Activated CD4-positive, alpha-beta memory T cell treated with anti-CD3 and anti-CD28 coated beads, Interleukin-2, amount 10 ng/mL, durations not matched to agents 7 days and 5 days (primary cell): ENCODE measurements at regions not wholly inside any gene's neighbourhood (a gene's known extent, or its start where the extent isn't known, plus 50 kb on each side); places are given as distances from the start of the nearest gene placed in this dataset.

ENCODE experiments used
- CTCF ChIA-PET: fragments of 350-600 bp; sonication (Branson Sonifier 250); formaldehyde crosslinking; loops from one replicate; lab custom pipeline; 2021; ENCODE audit warnings: antibody characterized with exemption, inconsistent platforms; lab: Charles Lee
- POLR2A ChIA-PET: fragments of 350-600 bp; sonication (Branson Sonifier 250); formaldehyde crosslinking; loops from one replicate; lab custom pipeline; 2021; ENCODE audit warnings: antibody characterized with exemption; lab: Charles Lee
- DNase-seq: peaks from one replicate; pipeline ENCODE4 v3.0.0-alpha.2; 2020
- H3K27ac Mint-ChIP-seq: one replicate; pipeline ENCODE4 v1.8.0; 2021; ENCODE audit warnings: mild to moderate bottlenecking, mixed read lengths
- H3K27me3 Mint-ChIP-seq: one replicate; pipeline ENCODE4 v1.8.0; 2021; ENCODE audit warnings: mixed read lengths
- H3K36me3 Mint-ChIP-seq: one replicate; pipeline ENCODE4 v1.8.0; 2021; ENCODE audit warnings: low read depth, mixed read lengths
- H3K4me1 Mint-ChIP-seq: one replicate; pipeline ENCODE4 v1.8.0; 2021; ENCODE audit warnings: mixed read lengths
- H3K4me3 Mint-ChIP-seq: one replicate; pipeline ENCODE4 v1.8.0; 2021; ENCODE audit warnings: mild to moderate bottlenecking, mixed read lengths
- H3K9me3 Mint-ChIP-seq: one replicate; pipeline ENCODE4 v1.8.0; 2021; ENCODE audit warnings: mixed read lengths

GRCh38 chr13:76654263-76654662 is 231.9 kb downstream of the KCTD12 start:
- H3K9me3 Mint-ChIP-seq, result no peaks in the 10 kb centered on the region

DNA sequence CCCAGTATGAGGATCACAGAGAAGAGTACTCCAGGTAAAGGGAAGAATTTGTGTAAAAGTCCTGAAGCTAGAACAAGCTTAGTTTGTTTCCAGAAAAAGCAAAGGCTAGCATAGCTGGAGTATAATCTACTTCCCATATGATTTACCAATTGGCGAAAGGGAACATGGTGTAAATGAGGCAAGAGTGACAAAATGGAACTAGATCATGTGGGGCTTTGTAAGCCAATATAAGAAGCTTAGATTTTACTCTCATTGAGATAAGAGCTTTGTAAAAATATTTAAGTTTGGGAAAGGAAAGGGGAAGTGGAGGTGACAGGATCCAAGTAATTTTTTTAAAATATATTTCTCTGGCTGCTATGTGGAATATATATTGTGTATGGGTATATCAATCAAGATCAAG is 234.9 kb downstream of the KCTD12 start:
- Mint-ChIP-seq H3K27ac (no peak overlapping the region), H3K9me3 (no peaks in the 10 kb centered on the region), H3K36me3 (no peaks in the 10 kb centered on the region), H3K4me3 (no peak overlapping the region), H3K27me3 (no peaks in the 10 kb centered on the region), H3K4me1 (no peaks in the 10 kb centered on the region)
- no peak for DNase-seq
- ChIA-PET POLR2A (no interaction called here), CTCF (no interaction called here)

More at GRCh38 chr13:76654263-76654662, 231.9 kb downstream of the KCTD12 start:
- Mint-ChIP-seq H3K4me1 (no peaks in the 10 kb centered on the region), H3K27ac (no peak overlapping the region), H3K27me3 (no peaks in the 10 kb centered on the region), H3K36me3 (no peaks in the 10 kb centered on the region), H3K4me3 (no peak overlapping the region)
- ChIA-PET POLR2A (no interaction called here), CTCF (no interaction called here)
- DNase-seq, result no peak

DNA sequence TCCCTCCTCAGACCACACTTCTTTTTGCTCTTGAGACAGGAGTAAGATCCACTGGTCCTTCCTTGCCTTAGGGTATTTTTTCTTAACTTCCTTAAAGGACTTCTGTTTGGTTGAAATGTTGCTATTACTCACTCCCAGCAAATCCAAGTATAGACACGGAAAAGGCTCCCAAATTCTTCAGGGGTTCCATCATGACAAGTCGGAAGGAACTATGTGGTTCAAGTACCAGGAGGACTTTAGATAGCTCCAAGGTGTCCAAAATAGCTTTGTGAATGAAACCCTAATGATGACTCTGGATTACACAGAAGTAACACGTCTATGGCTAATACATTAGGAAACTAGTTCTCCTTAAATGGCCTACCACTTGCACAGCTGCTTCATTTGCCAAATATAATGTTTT is 238.7 kb downstream of the KCTD12 start:
- no peaks in the 10 kb centered on the region for H3K4me1 Mint-ChIP-seq
- H3K27ac Mint-ChIP-seq, result no peak overlapping the region
- DNase-seq, result no peak
- H3K9me3 Mint-ChIP-seq, result no peaks in the 10 kb centered on the region
- ChIA-PET CTCF (interaction anchor here (0.6 kb wide), 1 partner anchor 830 kb away, joined by 4 read pairs; no protein-coding TSS in a partner anchor), POLR2A (no interaction called here)
- H3K36me3 Mint-ChIP-seq, result no peaks in the 10 kb centered on the region
- H3K27me3 Mint-ChIP-seq, result no peaks in the 10 kb centered on the region
- no peak overlapping the region for H3K4me3 Mint-ChIP-seq

- CTCF ChIA-PET, result no interaction called here
- Mint-ChIP-seq H3K4me3 (no peak overlapping the region), H3K27me3 (no peaks in the 10 kb centered on the region), H3K36me3 (no peaks in the 10 kb centered on the region), H3K27ac (no peak overlapping the region), H3K9me3 (no peaks in the 10 kb centered on the region), H3K4me1 (no peaks in the 10 kb centered on the region)
- DNase-seq, result no peak
- POLR2A ChIA-PET, result no interaction called here
These were observed 239.3 kb downstream of the KCTD12 start for GRCh38 chr13:76646946-76647345.

GRCh38 chr13:76645632-76646031 is 240.6 kb downstream of the KCTD12 start:
- no peaks in the 10 kb centered on the region for H3K27me3 Mint-ChIP-seq
- no peak overlapping the region for H3K27ac Mint-ChIP-seq
- no peaks in the 10 kb centered on the region for H3K4me1 Mint-ChIP-seq
- ChIA-PET POLR2A (no interaction called here), CTCF (interaction anchor here (1.3 kb wide), 1 partner anchor 18 kb away, joined by 3 read pairs; no protein-coding TSS in a partner anchor)
- H3K36me3 Mint-ChIP-seq, result no peaks in the 10 kb centered on the region
- H3K9me3 Mint-ChIP-seq, result no peaks in the 10 kb centered on the region
- no peak for DNase-seq
- no peak overlapping the region for H3K4me3 Mint-ChIP-seq

- Mint-ChIP-seq H3K36me3 (no peaks in the 10 kb centered on the region), H3K27ac (no peak overlapping the region), H3K27me3 (no peaks in the 10 kb centered on the region), H3K4me3 (no peak overlapping the region), H3K4me1 (no peaks in the 10 kb centered on the region), H3K9me3 (no peaks in the 10 kb centered on the region)
- DNase-seq, result no peak
- POLR2A ChIA-PET, result no interaction called here
- CTCF ChIA-PET, result no interaction called here
These were observed 241.3 kb downstream of the KCTD12 start for GRCh38 chr13:76644906-76645305.

GRCh38 chr13:76643596-76643995 is 242.6 kb downstream of the KCTD12 start:
- no peak overlapping the region for H3K27ac Mint-ChIP-seq
- CTCF ChIA-PET, result no interaction called here
- H3K27me3 Mint-ChIP-seq, result peaks cover 2% of the 10 kb centered on the region

GRCh38 chr13:76641056-76641455 is 245.1 kb downstream of the KCTD12 start:
- Mint-ChIP-seq H3K27ac (no peak overlapping the region), H3K4me1 (no peaks in the 10 kb centered on the region), H3K36me3 (no peaks in the 10 kb centered on the region), H3K27me3 (peaks cover 2% of the 10 kb centered on the region), H3K9me3 (no peaks in the 10 kb centered on the region), H3K4me3 (no peak overlapping the region)
- CTCF ChIA-PET, result no interaction called here
- POLR2A ChIA-PET, result no interaction called here
- no peak for DNase-seq

More at GRCh38 chr13:76643596-76643995, 242.6 kb downstream of the KCTD12 start:
- H3K4me3 Mint-ChIP-seq, result no peak overlapping the region
- DNase-seq, result no peak
- no peaks in the 10 kb centered on the region for H3K36me3 Mint-ChIP-seq
- POLR2A ChIA-PET, result no interaction called here
- H3K4me1 Mint-ChIP-seq, result no peaks in the 10 kb centered on the region
- no peaks in the 10 kb centered on the region for H3K9me3 Mint-ChIP-seq

GRCh38 chr13:76638882-76639281 is 247.3 kb downstream of the KCTD12 start:
- ChIA-PET POLR2A (no interaction called here), CTCF (interaction anchor here (0.6 kb wide), 1 partner anchor 52 kb away, joined by 3 read pairs; no protein-coding TSS in a partner anchor)
- Mint-ChIP-seq H3K27me3 (peaks cover 2% of the 10 kb centered on the region), H3K9me3 (no peaks in the 10 kb centered on the region), H3K27ac (no peak overlapping the region), H3K4me3 (no peak overlapping the region), H3K36me3 (no peaks in the 10 kb centered on the region), H3K4me1 (no peaks in the 10 kb centered on the region)
- DNase-seq, result no peak

DNA sequence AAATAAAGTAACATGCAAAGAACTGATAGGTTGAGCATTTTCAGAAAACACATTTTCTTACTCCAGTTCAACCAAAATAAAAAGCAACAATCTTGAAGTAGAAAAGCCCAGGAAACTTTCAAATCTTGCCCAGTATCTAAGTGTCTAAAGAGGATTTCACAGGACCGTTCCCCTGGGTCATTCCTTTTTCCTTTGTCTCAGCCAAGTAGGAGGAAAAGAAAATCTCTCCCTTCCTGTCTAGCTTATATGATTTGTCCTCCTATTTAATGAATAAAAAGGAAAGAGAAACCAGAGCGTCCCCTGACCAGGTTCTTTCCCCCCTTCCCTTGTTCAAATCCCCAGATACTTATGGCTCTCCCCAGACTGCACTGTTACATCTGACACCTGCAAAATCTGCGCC is 248.0 kb downstream of the KCTD12 start:
- Mint-ChIP-seq H3K27ac (no peak overlapping the region), H3K27me3 (peaks cover 2% of the 10 kb centered on the region)
- POLR2A ChIA-PET, result no interaction called here

DNA sequence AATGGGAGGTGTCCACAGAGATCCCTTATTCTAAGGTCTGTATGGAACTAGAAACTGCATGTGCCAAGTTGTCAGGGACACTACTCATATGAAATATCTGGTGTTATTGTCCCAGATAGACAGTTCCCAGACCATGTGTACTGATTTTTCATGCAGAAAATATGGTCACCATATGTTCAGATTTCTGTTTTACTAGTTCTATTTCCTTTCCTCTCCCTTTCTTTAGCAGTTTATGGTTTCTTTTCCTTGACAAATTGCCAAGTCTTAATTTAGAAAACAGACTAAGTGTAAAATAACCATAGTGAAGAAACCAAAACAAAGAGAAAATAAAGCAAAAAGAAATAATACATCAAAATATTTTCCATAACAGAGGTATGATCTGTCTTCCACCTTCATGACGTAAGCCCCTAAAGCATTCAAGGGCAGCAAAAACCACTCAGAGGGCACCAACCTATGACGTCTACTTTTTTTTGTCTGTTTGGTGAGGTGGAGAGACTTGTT is 248.5 kb downstream of the KCTD12 start:
- no peaks in the 10 kb centered on the region for H3K4me1 Mint-ChIP-seq
- no peaks in the 10 kb centered on the region for H3K9me3 Mint-ChIP-seq
- H3K4me3 Mint-ChIP-seq, result no peak overlapping the region
- ChIA-PET POLR2A (interaction anchor here (1.1 kb wide), 1 partner anchor 11 kb away, joined by 4 read pairs; no protein-coding TSS in a partner anchor), CTCF (no interaction called here)
- no peak overlapping the region for H3K27ac Mint-ChIP-seq
- no peak for DNase-seq
- H3K36me3 Mint-ChIP-seq, result no peaks in the 10 kb centered on the region
- H3K27me3 Mint-ChIP-seq, result peaks cover 2% of the 10 kb centered on the region

More for the DNA sequence above, 248.0 kb downstream of the KCTD12 start:
- CTCF ChIA-PET, result no interaction called here
- no peak for DNase-seq
- Mint-ChIP-seq H3K4me1 (no peaks in the 10 kb centered on the region), H3K36me3 (no peaks in the 10 kb centered on the region), H3K9me3 (no peaks in the 10 kb centered on the region), H3K4me3 (no peak overlapping the region)

GRCh38 chr13:76636829-76637228 is 249.4 kb downstream of the KCTD12 start:
- DNase-seq, result no peak
- ChIA-PET POLR2A (interaction anchor here (1.1 kb wide), 1 partner anchor 10 kb away, joined by 4 read pairs; no protein-coding TSS in a partner anchor), CTCF (no interaction called here)
- Mint-ChIP-seq H3K4me1 (no peaks in the 10 kb centered on the region), H3K27ac (no peak overlapping the region), H3K27me3 (peaks cover 2% of the 10 kb centered on the region), H3K36me3 (no peaks in the 10 kb centered on the region), H3K9me3 (no peaks in the 10 kb centered on the region), H3K4me3 (no peak overlapping the region)

GRCh38 chr13:76635232-76636230 is 250.7 kb downstream of the KCTD12 start:
- peaks cover 2% of the 10 kb centered on the region for H3K27me3 Mint-ChIP-seq

More at GRCh38 chr13:76635232-76636230, 250.7 kb downstream of the KCTD12 start:
- POLR2A ChIA-PET, result no interaction called here
- no peak overlapping the region for H3K4me3 Mint-ChIP-seq
- DNase-seq, result no peak
- CTCF ChIA-PET, result no interaction called here
- no peaks in the 10 kb centered on the region for H3K36me3 Mint-ChIP-seq
- no peak overlapping the region for H3K27ac Mint-ChIP-seq
- no peaks in the 10 kb centered on the region for H3K9me3 Mint-ChIP-seq
- no peaks in the 10 kb centered on the region for H3K4me1 Mint-ChIP-seq
